NCI-H2029 treated with DMSO at 0.1 percent for 48 hours (cell line): ENCODE measurements at regions not wholly inside any gene's neighbourhood (a gene's known extent, or its start where the extent isn't known, plus 50 kb on each side); places are given as distances from the start of the nearest gene placed in this dataset.

Experiments
- DNase-seq: peaks from one replicate; lab custom pipeline; 2025; lab: John Stamatoyannopoulos, UW

- DNase-seq = no peak
Observed at GRCh38 chr5:2249026-2249425, 366.3 kb upstream of the IRX4 start.

GRCh38 chr5:2242539-2242938, 359.8 kb upstream of the IRX4 start:
- no peak for DNase-seq

- no peak for DNase-seq
Observed at GRCh38 chr5:2241842-2242241, 359.1 kb upstream of the IRX4 start.

- no peak for DNase-seq
Observed at GRCh38 chr5:2240118-2240904, 357.6 kb upstream of the IRX4 start.

GRCh38 chr5:2239201-2239910, 356.6 kb upstream of the IRX4 start:
- no peak for DNase-seq

GRCh38 chr5:2238732-2239131, 356.0 kb upstream of the IRX4 start:
- no peak for DNase-seq

- DNase-seq = no peak
Observed at GRCh38 chr5:2227433-2227832, 344.7 kb upstream of the IRX4 start.

GRCh38 chr5:2224689-2225088, 342.0 kb upstream of the IRX4 start:
- no peak for DNase-seq

- DNase-seq = no peak
Observed at GRCh38 chr5:2223303-2223702, 340.6 kb upstream of the IRX4 start.

- no peak for DNase-seq
Observed at GRCh38 chr5:2222246-2222992, 339.7 kb upstream of the IRX4 start.

- DNase-seq = no peak
Observed at GRCh38 chr5:2221450-2221849, 338.7 kb upstream of the IRX4 start.

GRCh38 chr5:2220741-2221140, 338.0 kb upstream of the IRX4 start:
- no peak for DNase-seq

GRCh38 chr5:2219149-2219776, 336.5 kb upstream of the IRX4 start:
- no peak for DNase-seq

- peak; percentile 25 for DNase-seq
Observed at GRCh38 chr5:2217219-2217618, 334.5 kb upstream of the IRX4 start.

- no peak for DNase-seq
Observed at GRCh38 chr5:2214910-2215590, 332.3 kb upstream of the IRX4 start.

- DNase-seq = no peak
Observed at GRCh38 chr5:2213121-2213730, 330.5 kb upstream of the IRX4 start.

- DNase-seq = no peak
Observed at GRCh38 chr5:2212481-2212880, 329.8 kb upstream of the IRX4 start.

GRCh38 chr5:2208239-2208544, 325.5 kb upstream of the IRX4 start:
- DNase-seq = no peak

GRCh38 chr5:2207416-2208238, 324.9 kb upstream of the IRX4 start:
- no peak for DNase-seq

- DNase-seq = no peak
Observed at GRCh38 chr5:2207109-2207399, 324.3 kb upstream of the IRX4 start.
